BLaER1 treated with 17β-estradiol and CSF1 and Interleukin-3, amounts not matched to agents 10 nM and 100 nM (cell line): ENCODE measurements at regions not wholly inside any gene's neighbourhood (a gene's known extent, or its start where the extent isn't known, plus 50 kb on each side); places are given as distances from the start of the nearest gene placed in this dataset.

Experiments
- H3K27ac ChIP-seq, 11 experiments: shearing (Covaris generic); formaldehyde crosslinking; 2 replicates each; pipeline ENCODE4 v1.8.1; 2022
- H3K27me3 ChIP-seq, 11 experiments: shearing (Covaris generic); formaldehyde crosslinking; 2 replicates each; pipeline ENCODE4 v1.8.1; 2022
- H3K36me3 ChIP-seq, 11 experiments: shearing (Covaris generic); formaldehyde crosslinking; 2 replicates each; pipeline ENCODE4 v1.8.1; 2022
- H3K4me1 ChIP-seq, 10 experiments: shearing (Covaris generic); formaldehyde crosslinking; 2 replicates each; pipeline ENCODE4 v1.8.1; 2022
- H3K4me2 ChIP-seq, 11 experiments: shearing (Covaris generic); formaldehyde crosslinking; 2 replicates each; pipeline ENCODE4 v1.8.1; 2022
- H3K4me3 ChIP-seq, 10 experiments: shearing (Covaris generic); formaldehyde crosslinking; 2 replicates each; pipeline ENCODE4 v1.8.1; 2022
- H3K9ac ChIP-seq, 11 experiments: shearing (Covaris generic); formaldehyde crosslinking; 2 replicates each; pipeline ENCODE4 v1.8.1; 2022
- H3K9me3 ChIP-seq, 11 experiments: shearing (Covaris generic); formaldehyde crosslinking; replicated peaks in 1 of 11; 2 replicates each; pipeline ENCODE4 v1.8.1; 2022
- H4K20me1 ChIP-seq, 11 experiments: shearing (Covaris generic); formaldehyde crosslinking; 2 replicates each; pipeline ENCODE4 v1.8.1; 2022
- Cebpa-rat ChIP-seq, 11 experiments: shearing (Covaris generic); IDR thresholded peaks; 2 replicates each; pipeline ENCODE4 v1.8.1; 2022

GRCh38 chr10:4254101-4254994, 469.3 kb upstream of the KLF6 start:
- no peaks in the 10 kb centered on the region for H3K27me3 ChIP-seq
- H3K4me3 ChIP-seq, result no peak overlapping the region
- H3K4me1 ChIP-seq, result 0 out of 20 replicates have a peak, but pooled peaks cover 0 to 5% (median 0%) of the 10 kb centered on the region in 10 experiments
- peaks cover 0 to 34% (median 9%) of the 10 kb centered on the region in 11 experiments; a peak in 11 of 22 replicates for H3K9me3 ChIP-seq
- H3K9ac ChIP-seq, result no peak overlapping the region
- H4K20me1 ChIP-seq, result no peaks in the 10 kb centered on the region
- H3K27ac ChIP-seq, result no peak overlapping the region
- no peak for TF ChIP-seq Cebpa-rat (IDR thresholded peaks at IDR 0.05)
- H3K36me3 ChIP-seq, result no peaks in the 10 kb centered on the region
- H3K4me2 ChIP-seq, result no peak overlapping the region

- Histone ChIP-seq H3K9ac (no peak overlapping the region), H3K27ac (no peak overlapping the region), H3K9me3 (peaks cover 0 to 34% (median 9%) of the 10 kb centered on the region in 11 experiments; a peak in 11 of 22 replicates)
These were observed 467.7 kb upstream of the KLF6 start for GRCh38 chr10:4252701-4253100.

DNA sequence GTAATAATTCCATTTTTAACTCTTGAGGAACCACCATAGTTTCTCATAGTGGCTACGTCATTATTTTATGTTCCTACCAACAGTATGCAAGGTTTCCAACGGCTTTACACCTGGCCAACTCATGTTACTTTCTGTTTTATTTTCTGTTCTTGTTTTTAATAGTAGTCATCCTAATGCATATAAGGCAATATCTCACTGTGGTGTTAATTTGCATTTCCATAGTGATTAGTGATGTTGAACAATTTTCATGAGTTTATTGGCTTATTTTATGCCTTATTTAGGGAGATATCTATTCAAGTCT, 465.5 kb upstream of the KLF6 start:
- H3K4me2 ChIP-seq, result no peak overlapping the region
- H3K4me3 ChIP-seq, result no peak overlapping the region
- peaks cover 13 to 27% (median 16%) of the 10 kb centered on the region in 10 experiments; a peak in 18 of 20 replicates for H3K4me1 ChIP-seq
- TF ChIP-seq Cebpa-rat (IDR thresholded peaks at IDR 0.05), result no peak
- peaks cover 0 to 23% (median 9%) of the 10 kb centered on the region in 11 experiments; a peak in 11 of 22 replicates for H3K9me3 ChIP-seq
- no peaks in the 10 kb centered on the region for H3K36me3 ChIP-seq
- H3K27ac ChIP-seq, result no peak overlapping the region
- H3K9ac ChIP-seq, result no peak overlapping the region
- no peaks in the 10 kb centered on the region for H4K20me1 ChIP-seq
- no peaks in the 10 kb centered on the region for H3K27me3 ChIP-seq

More at GRCh38 chr10:4252701-4253100, 467.7 kb upstream of the KLF6 start:
- no peak for TF ChIP-seq Cebpa-rat (IDR thresholded peaks at IDR 0.05)
- Histone ChIP-seq H3K4me3 (no peak overlapping the region), H3K4me1 (peaks cover 0 to 7% (median 0%) of the 10 kb centered on the region in 10 experiments; a peak in 2 of 20 replicates), H3K36me3 (no peaks in the 10 kb centered on the region), H3K27me3 (no peaks in the 10 kb centered on the region), H3K4me2 (no peak overlapping the region), H4K20me1 (no peaks in the 10 kb centered on the region)

GRCh38 chr10:4249841-4250586, 465.0 kb upstream of the KLF6 start:
- Histone ChIP-seq H3K4me3 (no peak overlapping the region), H3K9me3 (peaks cover 0 to 17% (median 9%) of the 10 kb centered on the region in 11 experiments; a peak in 10 of 22 replicates), H3K36me3 (no peaks in the 10 kb centered on the region), H3K9ac (no peak overlapping the region), H3K4me1 (peaks cover 13 to 28% (median 16%) of the 10 kb centered on the region in 10 experiments; a peak in 18 of 20 replicates), H3K4me2 (no peak overlapping the region), H4K20me1 (no peaks in the 10 kb centered on the region), H3K27me3 (no peaks in the 10 kb centered on the region), H3K27ac (no peak overlapping the region)
- no peak for TF ChIP-seq Cebpa-rat (IDR thresholded peaks at IDR 0.05)

GRCh38 chr10:4247379-4247778, 462.4 kb upstream of the KLF6 start:
- H3K36me3 ChIP-seq, result no peaks in the 10 kb centered on the region
- no peak overlapping the region; a peak in 1 of 22 replicates for H3K9ac ChIP-seq
- H3K27ac ChIP-seq, result peak overlapping the region in 4 of 11 experiments; percentile 7 to 35 (median 9); a peak in 4 of 22 replicates
- no peak for TF ChIP-seq Cebpa-rat (IDR thresholded peaks at IDR 0.05)
- H4K20me1 ChIP-seq, result no peaks in the 10 kb centered on the region
- H3K4me2 ChIP-seq, result peak overlapping the region; percentile 16 to 63 (median 57); a peak in 20 of 22 replicates
- H3K4me1 ChIP-seq, result peaks cover 13 to 55% (median 24%) of the 10 kb centered on the region in 10 experiments; a peak in 18 of 20 replicates
- H3K9me3 ChIP-seq, result no peaks in the 10 kb centered on the region
- H3K4me3 ChIP-seq, result no peak overlapping the region
- H3K27me3 ChIP-seq, result no peaks in the 10 kb centered on the region

GRCh38 chr10:4246881-4247358, 461.9 kb upstream of the KLF6 start:
- Histone ChIP-seq H3K27me3 (no peaks in the 10 kb centered on the region), H3K4me2 (peak overlapping the region; percentile 16 to 63 (median 57); a peak in 21 of 22 replicates), H3K36me3 (no peaks in the 10 kb centered on the region), H3K27ac (peak overlapping the region in 4 of 11 experiments; percentile 7 to 35 (median 9); a peak in 4 of 22 replicates), H3K4me1 (peaks cover 13 to 59% (median 24%) of the 10 kb centered on the region in 10 experiments; a peak in 18 of 20 replicates), H3K9ac (no peak overlapping the region; a peak in 1 of 22 replicates), H3K4me3 (no peak overlapping the region), H3K9me3 (no peaks in the 10 kb centered on the region), H4K20me1 (no peaks in the 10 kb centered on the region)
- no peak for TF ChIP-seq Cebpa-rat (IDR thresholded peaks at IDR 0.05)

GRCh38 chr10:4243651-4244050, 458.6 kb upstream of the KLF6 start:
- H3K27me3 ChIP-seq, result no peaks in the 10 kb centered on the region
- TF ChIP-seq Cebpa-rat (IDR thresholded peaks at IDR 0.05), result no peak
- peak overlapping the region in 3 of 11 experiments; percentile 45 to 59 (median 46); a peak in 5 of 22 replicates for H3K27ac ChIP-seq
- peak overlapping the region in 3 of 11 experiments; percentile 27 to 34 (median 30); a peak in 2 of 22 replicates for H3K9ac ChIP-seq
- no peaks in the 10 kb centered on the region for H3K9me3 ChIP-seq
- peak overlapping the region in 4 of 11 experiments; percentile 23 to 87 (median 58); a peak in 8 of 22 replicates for H3K4me2 ChIP-seq
- H3K4me3 ChIP-seq, result no peak overlapping the region
- H3K4me1 ChIP-seq, result peaks cover 13 to 54% (median 24%) of the 10 kb centered on the region in 10 experiments; a peak in 18 of 20 replicates
- H3K36me3 ChIP-seq, result no peaks in the 10 kb centered on the region
- H4K20me1 ChIP-seq, result no peaks in the 10 kb centered on the region

GRCh38 chr10:4243169-4243568, 458.2 kb upstream of the KLF6 start:
- peak overlapping the region in 3 of 11 experiments; percentile 45 to 59 (median 46); a peak in 5 of 22 replicates for H3K27ac ChIP-seq
- peak overlapping the region in 3 of 11 experiments; percentile 27 to 34 (median 30); a peak in 2 of 22 replicates for H3K9ac ChIP-seq
- no peaks in the 10 kb centered on the region for H3K27me3 ChIP-seq
- H4K20me1 ChIP-seq, result no peaks in the 10 kb centered on the region
- H3K4me3 ChIP-seq, result no peak overlapping the region
- H3K4me2 ChIP-seq, result peak overlapping the region in 4 of 11 experiments; percentile 23 to 87 (median 58); a peak in 7 of 22 replicates
- TF ChIP-seq Cebpa-rat (IDR thresholded peaks at IDR 0.05), result no peak
- H3K9me3 ChIP-seq, result peaks cover 0 to 1% (median 0%) of the 10 kb centered on the region in 11 experiments; a peak in 1 of 22 replicates
- peaks cover 13 to 54% (median 24%) of the 10 kb centered on the region in 10 experiments; a peak in 18 of 20 replicates for H3K4me1 ChIP-seq
- H3K36me3 ChIP-seq, result no peaks in the 10 kb centered on the region
